ENCODE measurements at regions not wholly inside any gene's neighbourhood (a gene's known extent, or its start where the extent isn't known, plus 50 kb on each side); places are given as distances from the start of the nearest gene placed in this dataset.

- TF ChIP-seq, protein P1, sequence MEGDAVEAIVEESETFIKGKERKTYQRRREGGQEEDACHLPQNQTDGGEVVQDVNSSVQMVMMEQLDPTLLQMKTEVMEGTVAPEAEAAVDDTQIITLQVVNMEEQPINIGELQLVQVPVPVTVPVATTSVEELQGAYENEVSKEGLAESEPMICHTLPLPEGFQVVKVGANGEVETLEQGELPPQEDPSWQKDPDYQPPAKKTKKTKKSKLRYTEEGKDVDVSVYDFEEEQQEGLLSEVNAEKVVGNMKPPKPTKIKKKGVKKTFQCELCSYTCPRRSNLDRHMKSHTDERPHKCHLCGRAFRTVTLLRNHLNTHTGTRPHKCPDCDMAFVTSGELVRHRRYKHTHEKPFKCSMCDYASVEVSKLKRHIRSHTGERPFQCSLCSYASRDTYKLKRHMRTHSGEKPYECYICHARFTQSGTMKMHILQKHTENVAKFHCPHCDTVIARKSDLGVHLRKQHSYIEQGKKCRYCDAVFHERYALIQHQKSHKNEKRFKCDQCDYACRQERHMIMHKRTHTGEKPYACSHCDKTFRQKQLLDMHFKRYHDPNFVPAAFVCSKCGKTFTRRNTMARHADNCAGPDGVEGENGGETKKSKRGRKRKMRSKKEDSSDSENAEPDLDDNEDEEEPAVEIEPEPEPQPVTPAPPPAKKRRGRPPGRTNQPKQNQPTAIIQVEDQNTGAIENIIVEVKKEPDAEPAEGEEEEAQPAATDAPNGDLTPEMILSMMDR (IDR thresholded peaks at IDR 0.05), result no peak
- DNase-seq (ENCODE audit: low spot score) (no peak), ATAC-seq (ENCODE audit: low FRiP score) (no peak)
These were observed 852.4 kb downstream of the SORCS1 start for GRCh38 chr10:106312087-106312486.

- TF ChIP-seq, protein P1 (IDR thresholded peaks at IDR 0.05), result no peak
- DNase-seq (ENCODE audit: low spot score), result no peak
- no peak for ATAC-seq (ENCODE audit: low FRiP score)
These were observed 852.9 kb downstream of the SORCS1 start for GRCh38 chr10:106311590-106311989.

DNA sequence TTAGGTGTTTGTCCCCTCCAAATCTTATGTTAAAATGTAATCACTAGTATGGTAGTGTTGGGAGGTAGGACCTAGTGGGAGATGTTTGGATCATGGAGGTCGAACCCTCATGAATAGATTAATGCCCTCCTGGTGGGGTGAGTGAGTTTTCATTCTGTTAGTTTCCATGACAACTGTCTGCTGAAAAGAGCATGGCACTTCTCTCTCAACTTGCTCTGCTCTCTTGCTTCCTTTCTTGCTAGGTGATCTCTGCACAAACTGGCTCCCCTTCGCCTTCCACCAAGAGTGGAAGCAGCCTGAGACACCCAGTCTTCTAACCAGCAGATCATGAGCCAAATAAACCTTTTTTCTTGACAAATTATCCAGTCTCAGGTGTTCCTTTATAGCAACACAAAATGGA lies 853.9 kb downstream of the SORCS1 start:
- TF ChIP-seq, protein P1 (IDR thresholded peaks at IDR 0.05), result no peak
- no peak for DNase-seq (ENCODE audit: low spot score)
- ATAC-seq (ENCODE audit: low FRiP score), result no peak

GRCh38 chr10:106309376-106309775 lies 855.1 kb downstream of the SORCS1 start:
- TF ChIP-seq, protein P1 (IDR thresholded peaks at IDR 0.05), result no peak
- ATAC-seq (ENCODE audit: low FRiP score), result no peak

GRCh38 chr10:106308284-106308683 lies 856.2 kb downstream of the SORCS1 start:
- TF ChIP-seq, protein P1 (IDR thresholded peaks at IDR 0.05), result no peak
- no peak for ATAC-seq (ENCODE audit: low FRiP score)
- no peak for DNase-seq (ENCODE audit: low spot score)

More at GRCh38 chr10:106309376-106309775, 855.1 kb downstream of the SORCS1 start:
- no peak for DNase-seq (ENCODE audit: low spot score)

GRCh38 chr10:106304056-106304455 lies 860.5 kb downstream of the SORCS1 start:
- DNase-seq (ENCODE audit: low spot score), result no peak
- ATAC-seq (ENCODE audit: low FRiP score), result no peak
- TF ChIP-seq, protein P1 (IDR thresholded peaks at IDR 0.05), result no peak

DNA sequence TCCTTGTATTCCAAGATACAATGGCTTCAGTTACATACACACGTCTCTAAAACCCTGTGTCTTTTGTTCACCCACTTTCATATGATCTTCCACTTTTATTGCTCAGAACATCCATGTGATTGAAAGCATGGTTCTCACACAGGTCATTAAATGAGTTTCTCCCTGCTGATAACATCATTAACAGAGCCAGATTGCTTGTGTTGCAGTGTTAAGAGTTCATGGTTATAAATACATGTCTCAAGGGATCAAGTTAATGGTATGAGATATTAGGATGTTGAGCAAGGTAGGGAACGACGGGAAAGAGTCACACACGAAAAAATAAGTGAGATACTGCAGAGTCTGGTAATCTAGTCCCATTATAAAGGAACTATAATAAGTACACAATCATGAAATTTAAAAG lies 861.5 kb downstream of the SORCS1 start:
- TF ChIP-seq, protein P1 (IDR thresholded peaks at IDR 0.05), result no peak
- ATAC-seq (ENCODE audit: low FRiP score) (no peak), DNase-seq (ENCODE audit: low spot score) (no peak)

Data from omental fat pad (tissue), 3 donors.